ENCODE measurements at regions not wholly inside any gene's neighbourhood (a gene's known extent, or its start where the extent isn't known, plus 50 kb on each side); places are given as distances from the start of the nearest gene placed in this dataset.

GRCh38 chr5:68744206-68744605 is 349.6 kb upstream of the SLC30A5 start:
- TF ChIP-seq CTCF (IDR thresholded peaks at IDR 0.05; ENCODE audit: low read depth, low read length) (no peak), POLR2A (IDR thresholded peaks at IDR 0.05; ENCODE audit: extremely low read depth, insufficient read length) (no peak)
